ENCODE measurements at regions not wholly inside any gene's neighbourhood (a gene's known extent, or its start where the extent isn't known, plus 50 kb on each side); places are given as distances from the start of the nearest gene placed in this dataset.

GRCh38 chr3:139230391-139230790 lies 113.4 kb upstream of the MRPS22 start (continued):
- TF ChIP-seq BATF2 (CRISPR knock-in tag; IDR thresholded peaks at IDR 0.05), result no peak

GRCh38 chr3:139231555-139232281 lies 112.1 kb upstream of the MRPS22 start:
- no peak overlapping the region for H3K4me3 ChIP-seq (replicated peaks in 1 of 3; ENCODE audit: insufficient read depth in 1 of 3, low read depth in 2 of 3, low read length in 3 of 3)
- in situ Hi-C loops (cut with HindIII; ENCODE audit: extremely low pct_ligation_motif_present, low pct_unique_long_range_greater_than_20kb) (no loop called here), intact Hi-C loops (cut with micrococcal nuclease; ENCODE audit: unreplicated experiment) (no loop called here)
- no peaks in the 10 kb centered on the region for H4K20me1 ChIP-seq (ENCODE audit: insufficient read depth, low read length)
- no peak for DNase-seq (ENCODE audit: low spot score)
- no peak for ATAC-seq
- H3K9ac ChIP-seq (ENCODE audit: insufficient read depth, low read depth, low read length), result no peak overlapping the region
- H3K27ac ChIP-seq (ENCODE audit: extremely low read length, insufficient read depth, low read length), result no peak overlapping the region
- WGBS (ENCODE audit: low lambda C conversion rate), result 62% methylated on average over 3 of the region's 5 CpGs
- H3K4me2 ChIP-seq (ENCODE audit: low read depth, low read length), result no peak overlapping the region
- H3K27me3 ChIP-seq (ENCODE audit: control insufficient read depth in 1 of 2, insufficient read depth in 2 of 2, low read length in 2 of 2), result no peaks in the 10 kb centered on the region
- no peak for TF ChIP-seq ETV6 (CRISPR knock-in tag; conservative IDR thresholded peaks at IDR 0.05)
- TF ChIP-seq MYC (CRISPR knock-in tag; IDR thresholded peaks at IDR 0.05; ENCODE audit: borderline replicate concordance), result no peak
- TF ChIP-seq BRD4 (CRISPR knock-in tag; IDR thresholded peaks at IDR 0.05), result no peak
- no peak for TF ChIP-seq RFX5 (IDR thresholded peaks at IDR 0.05; ENCODE audit: low read depth, low read length)
- TF ChIP-seq HOXA7 (CRISPR knock-in tag; IDR thresholded peaks at IDR 0.05), result no peak
- TF ChIP-seq FOXO4 (CRISPR knock-in tag; conservative IDR thresholded peaks at IDR 0.05), result no peak
- no peak for TF ChIP-seq MZF1 (CRISPR knock-in tag; IDR thresholded peaks at IDR 0.05; ENCODE audit: borderline replicate concordance)
- no peak for TF ChIP-seq SP140L (CRISPR knock-in tag; IDR thresholded peaks at IDR 0.05; ENCODE audit: borderline replicate concordance)
- TF ChIP-seq ONECUT2 (CRISPR knock-in tag; IDR thresholded peaks at IDR 0.05), result no peak
- no peak for TF ChIP-seq ZNF20 (CRISPR knock-in tag; IDR thresholded peaks at IDR 0.05)
- no peak for TF ChIP-seq ZNF761 (CRISPR knock-in tag; conservative IDR thresholded peaks at IDR 0.05)
- TF ChIP-seq ZNF33A (CRISPR knock-in tag; IDR thresholded peaks at IDR 0.05; ENCODE audit: borderline replicate concordance), result no peak
- TF ChIP-seq THAP8 (CRISPR knock-in tag; IDR thresholded peaks at IDR 0.05; ENCODE audit: borderline replicate concordance), result no peak
- ChIA-PET CTCF (ENCODE audit: low intra/inter-chr PET ratio, low total read pairs) (no interaction called here), POLR2A (no interaction called here)
- peaks cover 6% of the 10 kb centered on the region; the same call in 1 of the 2 replicates for H3K4me1 ChIP-seq (ENCODE audit: insufficient read depth, low read length)
- H3K79me2 ChIP-seq (ENCODE audit: insufficient read depth, low read length), result no peaks in the 10 kb centered on the region
- no TSS peak for BruUV-seq (replicated peaks)
- no peak overlapping the region for H2AFZ ChIP-seq (ENCODE audit: low read length)
- no peaks in the 10 kb centered on the region for H3K9me3 ChIP-seq (ENCODE audit: low read length)
- FAIRE-seq, result no peak
- no peaks in the 10 kb centered on the region for H3K36me3 ChIP-seq (replicated peaks in 1 of 2; ENCODE audit: control insufficient read depth in 1 of 2, insufficient read depth in 2 of 2, low read length in 2 of 2)
